GM19468 (cell line): ENCODE measurements at regions not wholly inside any gene's neighbourhood (a gene's known extent, or its start where the extent isn't known, plus 50 kb on each side); places are given as distances from the start of the nearest gene placed in this dataset.
"Not testable (repeated sequence)": the region's sequence is repeated elsewhere in the genome, so short reads cannot be mapped to it uniquely, and the experiment has no call there.

Experiments
- ATAC-seq: cut with Tn5 transposase; IDR thresholded peaks from one replicate; pipeline ENCODE4 v1.9.1; 2021; ENCODE audit warnings: mild to moderate bottlenecking, moderate library complexity, moderate number of reproducible peaks; ENCODE audit not compliant: unreplicated experiment; ENCODE audit errors: extremely low read depth

GRCh38 chr21:5013455-5014304 lies 5507.7 kb upstream of the TPTE start:
- not testable (repeated sequence) for ATAC-seq

GRCh38 chr21:5015187-5015586 lies 5506.2 kb upstream of the TPTE start:
- ATAC-seq = not testable (repeated sequence)

GRCh38 chr21:5019120-5019519 lies 5502.3 kb upstream of the TPTE start:
- ATAC-seq = not testable (repeated sequence)

GRCh38 chr21:5021815-5022214 lies 5499.6 kb upstream of the TPTE start:
- ATAC-seq = not testable (repeated sequence)

GRCh38 chr21:5022254-5022653 lies 5499.1 kb upstream of the TPTE start:
- ATAC-seq = not testable (repeated sequence)

- not testable (repeated sequence) for ATAC-seq
Measured at GRCh38 chr21:5022748-5023147, 5498.6 kb upstream of the TPTE start.

- not testable (repeated sequence) for ATAC-seq
Measured at GRCh38 chr21:5035147-5035546, 5486.2 kb upstream of the TPTE start.

GRCh38 chr21:5035587-5035986 lies 5485.8 kb upstream of the TPTE start:
- ATAC-seq = not testable (repeated sequence)

- not testable (repeated sequence) for ATAC-seq
Measured at GRCh38 chr21:5037606-5038331, 5483.6 kb upstream of the TPTE start.

- not testable (repeated sequence) for ATAC-seq
Measured at GRCh38 chr21:5039926-5040325, 5481.5 kb upstream of the TPTE start.

GRCh38 chr21:5042583-5042982 lies 5478.8 kb upstream of the TPTE start:
- ATAC-seq = not testable (repeated sequence)

- ATAC-seq = not testable (repeated sequence)
Measured at GRCh38 chr21:5044812-5045211, 5476.6 kb upstream of the TPTE start.

- not testable (repeated sequence) for ATAC-seq
Measured at GRCh38 chr21:5051303-5052018, 5469.9 kb upstream of the TPTE start.

GRCh38 chr21:5055027-5055754 lies 5466.2 kb upstream of the TPTE start:
- ATAC-seq = not testable (repeated sequence)

GRCh38 chr21:5055996-5056962 lies 5465.1 kb upstream of the TPTE start:
- ATAC-seq = peak; percentile 24

GRCh38 chr21:5057077-5057476 lies 5464.3 kb upstream of the TPTE start:
- not testable (repeated sequence) for ATAC-seq

- ATAC-seq = not testable (repeated sequence)
Measured at GRCh38 chr21:5060364-5061083, 5460.9 kb upstream of the TPTE start.

- ATAC-seq = not testable (repeated sequence)
Measured at GRCh38 chr21:5064581-5065142, 5456.7 kb upstream of the TPTE start.
